SHP77 (cell line): ENCODE measurements at regions not wholly inside any gene's neighbourhood (a gene's known extent, or its start where the extent isn't known, plus 50 kb on each side); places are given as distances from the start of the nearest gene placed in this dataset.

Source experiments
- DNase-seq, 2 experiments: peaks; one replicate each; lab custom pipeline; 2025; lab: John Stamatoyannopoulos, UW

DNA sequence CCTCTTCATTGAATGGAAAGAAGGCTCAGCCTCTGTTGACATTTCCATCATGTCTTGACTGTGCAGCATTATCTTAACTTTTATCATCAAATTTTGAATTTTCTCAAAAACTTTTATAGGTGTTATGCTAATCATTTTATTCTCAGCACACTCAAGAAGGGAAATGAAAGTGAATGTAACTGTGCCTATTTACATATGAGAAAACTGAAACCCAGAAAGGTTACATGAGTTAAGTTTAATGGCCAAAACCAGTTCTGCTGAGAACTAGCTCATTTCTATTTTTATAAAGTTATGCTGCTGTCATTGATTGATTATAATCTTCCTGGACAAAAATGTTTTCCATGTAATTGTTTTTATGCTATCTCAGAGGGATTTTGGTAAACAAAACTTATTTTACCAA, 618.8 kb upstream of the NRXN1 start:
- no peak for DNase-seq

DNA sequence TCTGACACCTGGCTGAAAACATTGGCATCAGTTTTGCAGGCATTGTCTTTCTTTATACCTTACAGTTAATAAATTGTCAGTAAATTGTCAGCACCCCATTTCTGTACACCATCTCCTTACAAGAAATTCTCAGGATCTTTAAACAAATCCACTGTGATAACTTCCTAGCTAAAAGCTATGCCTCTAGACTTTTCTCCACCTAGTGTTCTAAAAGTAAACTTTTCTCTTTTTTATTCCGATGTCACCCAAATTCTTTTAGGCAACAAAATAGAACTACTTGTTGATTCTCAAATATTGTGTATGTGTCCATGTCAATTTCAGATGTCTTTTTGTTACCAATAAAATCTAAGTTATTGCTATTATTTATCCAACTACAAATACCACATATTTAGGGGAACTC, 617.4 kb upstream of the NRXN1 start:
- DNase-seq: no peak

DNA sequence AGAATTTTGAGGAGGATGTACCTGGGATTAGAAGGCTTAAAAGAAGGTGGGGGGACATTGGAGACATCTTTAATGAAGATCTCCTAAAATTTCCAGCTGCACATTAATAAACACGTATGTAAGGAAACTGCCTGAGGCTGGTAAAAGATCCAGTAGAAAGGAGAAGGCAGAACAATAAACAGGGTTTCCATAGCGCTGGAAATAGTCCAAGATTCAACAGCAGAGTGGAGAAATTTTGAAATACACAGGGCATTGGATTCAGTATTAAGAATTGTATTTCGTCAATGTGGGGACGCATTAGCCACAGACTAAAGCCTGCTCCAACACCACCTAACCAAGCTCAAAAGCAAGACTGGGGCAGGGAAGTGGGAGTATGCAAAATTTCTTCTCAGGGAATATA, 606.9 kb upstream of the NRXN1 start:
- no peak for DNase-seq

GRCh38 chr2:51633073-51633472, 601.1 kb upstream of the NRXN1 start:
- no peak for DNase-seq

- no peak for DNase-seq
Measured at GRCh38 chr2:51629406-51629805, 597.5 kb upstream of the NRXN1 start.

DNA sequence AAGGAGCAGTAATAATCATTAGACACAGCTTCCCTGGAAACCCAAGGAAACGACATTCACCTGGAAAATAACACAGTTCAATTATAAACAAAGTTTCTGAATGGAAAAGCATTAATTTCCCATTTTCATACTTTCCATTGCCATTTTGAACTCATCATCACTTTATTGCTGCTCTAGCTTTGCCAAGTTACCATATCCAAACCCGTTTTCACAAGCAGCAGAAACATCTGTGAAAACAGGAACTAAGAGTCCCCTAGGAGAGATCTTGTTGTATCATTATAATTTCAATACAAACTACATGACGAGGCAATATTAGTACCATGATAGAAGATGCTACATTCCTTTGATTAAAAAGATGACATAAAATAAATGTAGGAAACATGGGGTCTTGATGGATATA, 597.0 kb upstream of the NRXN1 start:
- DNase-seq: no peak

DNA sequence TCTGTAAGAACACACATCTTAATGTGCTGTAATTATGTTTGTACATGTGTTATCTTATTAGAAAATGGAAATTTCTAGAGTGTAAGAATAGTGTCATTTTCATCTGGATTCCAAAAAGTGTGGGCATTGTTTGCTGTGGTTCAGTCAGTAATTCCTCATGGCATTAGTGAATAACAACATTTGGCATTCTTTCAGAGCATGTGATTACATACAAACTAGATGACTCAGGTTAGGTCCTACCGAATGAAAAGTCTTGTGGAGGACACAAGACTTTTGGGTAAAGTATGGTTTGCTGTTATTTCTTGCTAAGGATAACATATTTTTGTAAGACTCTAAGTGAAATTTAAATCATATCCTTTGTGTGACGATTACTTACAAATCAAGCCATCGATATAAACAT, 593.1 kb upstream of the NRXN1 start:
- DNase-seq: no peak

- no peak for DNase-seq
Measured at GRCh38 chr2:51620796-51621195, 588.9 kb upstream of the NRXN1 start.

- DNase-seq: no peak
Measured at GRCh38 chr2:51619961-51620360, 588.0 kb upstream of the NRXN1 start.

- DNase-seq: no peak
Measured at GRCh38 chr2:51612387-51612786, 580.5 kb upstream of the NRXN1 start.

DNA sequence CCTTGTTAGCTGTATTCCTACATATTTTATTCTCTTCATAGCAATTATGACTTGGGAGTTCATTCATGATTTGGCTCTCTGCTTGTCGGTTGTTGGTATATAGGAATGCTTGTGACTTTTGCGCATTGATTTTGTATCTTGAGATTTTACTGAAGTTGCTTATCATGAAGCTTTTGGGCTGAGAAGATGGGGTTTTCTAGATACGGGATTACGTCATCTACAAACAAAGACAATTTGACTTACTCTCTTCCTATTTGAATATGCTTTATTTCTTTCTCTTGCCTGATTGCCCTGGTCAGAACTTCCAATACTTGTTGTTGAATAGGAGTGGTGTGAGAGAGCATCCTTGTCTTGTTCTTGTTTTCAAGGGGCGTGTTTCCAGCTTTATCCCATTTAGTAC, 569.8 kb upstream of the NRXN1 start:
- no peak for DNase-seq

DNA sequence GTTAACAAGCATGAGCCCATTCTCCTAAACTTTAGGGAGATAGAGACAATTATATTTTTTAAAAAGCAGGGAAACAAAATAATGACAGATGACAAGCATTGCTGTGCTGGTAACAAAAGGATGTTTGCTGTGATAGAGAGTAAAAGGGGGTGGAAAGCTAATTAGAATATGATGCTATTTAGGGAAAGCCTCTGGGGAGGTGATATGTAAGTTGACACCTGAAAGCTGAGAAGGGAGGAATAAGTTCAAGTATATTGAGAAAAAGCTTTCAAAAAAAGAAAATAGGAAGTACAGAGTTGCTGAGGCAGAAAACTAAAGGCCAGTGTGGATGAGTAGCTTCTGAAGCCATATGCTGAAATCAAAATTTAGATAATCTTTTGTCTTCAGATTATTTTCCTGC, 565.2 kb upstream of the NRXN1 start:
- no peak for DNase-seq

- no peak for DNase-seq
Measured at GRCh38 chr2:51595836-51596235, 563.9 kb upstream of the NRXN1 start.

DNA sequence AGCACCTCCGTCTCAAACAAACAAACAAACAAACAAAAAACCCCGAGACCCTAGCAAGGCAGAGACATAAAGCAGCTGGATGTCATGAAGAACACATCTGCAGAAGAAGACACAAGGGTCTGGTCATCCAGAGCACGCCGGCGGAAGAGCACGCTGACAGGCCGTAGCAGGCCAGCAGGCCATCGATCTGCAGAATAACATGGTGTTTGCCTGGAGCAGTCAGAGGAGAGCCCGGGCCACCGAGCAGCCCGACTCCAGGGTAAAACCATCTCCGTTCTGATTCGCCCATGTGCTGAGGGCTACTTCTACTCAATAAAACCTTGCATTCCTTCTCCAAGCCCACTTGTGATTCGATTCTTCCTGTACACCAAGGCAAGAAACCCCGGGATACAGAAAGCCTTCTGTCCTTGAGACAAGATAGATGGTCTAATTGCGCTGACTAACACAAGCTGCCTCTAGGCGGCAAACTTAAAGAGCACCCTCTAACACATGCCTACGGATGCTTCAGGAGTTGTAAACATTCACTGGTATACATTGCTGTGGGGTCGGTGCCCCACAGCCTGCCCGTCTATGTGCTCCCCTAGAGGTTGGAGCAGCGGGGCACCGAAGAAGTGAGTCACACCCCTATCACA, 549.8 kb upstream of the NRXN1 start:
- DNase-seq: no peak

- no peak for DNase-seq
Measured at GRCh38 chr2:51579412-51579811, 547.5 kb upstream of the NRXN1 start.

GRCh38 chr2:51575181-51575580, 543.2 kb upstream of the NRXN1 start:
- DNase-seq: no peak

DNA sequence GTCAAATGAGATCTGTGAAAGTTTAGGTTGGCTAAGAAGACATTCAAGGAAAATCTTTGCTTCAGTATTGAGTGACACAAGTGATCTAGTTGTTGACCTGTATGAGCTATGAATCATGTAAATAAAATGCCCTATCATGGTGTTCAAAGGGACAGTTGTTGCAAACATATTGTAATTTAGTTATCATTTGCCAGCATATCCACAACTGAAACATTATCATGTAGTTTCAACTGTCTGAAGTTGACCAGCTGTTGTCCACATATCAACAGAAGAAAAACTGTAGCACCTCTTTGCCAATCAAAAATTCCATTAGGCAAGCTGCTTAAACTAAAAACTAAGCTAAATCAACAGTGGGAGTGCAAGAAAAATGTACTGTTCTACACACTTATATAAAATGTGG, 527.1 kb upstream of the NRXN1 start:
- no peak for DNase-seq

DNA sequence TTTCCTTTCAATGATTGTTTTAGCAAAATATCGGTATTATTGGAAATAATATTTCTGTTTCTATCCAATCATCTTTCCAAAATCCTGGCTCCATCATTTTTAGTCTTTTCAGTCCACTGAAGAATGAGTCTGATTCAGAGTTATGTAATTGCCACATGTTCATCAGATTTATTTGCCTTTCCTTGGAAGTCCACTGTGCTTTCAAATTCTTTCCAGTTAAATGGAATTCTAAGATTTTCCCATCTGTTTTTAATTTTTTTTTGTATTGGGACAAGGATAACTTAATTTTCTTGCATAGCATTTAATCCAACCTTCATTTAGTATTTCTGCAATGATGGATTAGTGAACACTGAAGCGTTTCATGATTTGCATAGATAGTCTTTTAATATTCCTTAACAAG, 521.5 kb upstream of the NRXN1 start:
- DNase-seq: no peak

GRCh38 chr2:51535763-51536162, 503.8 kb upstream of the NRXN1 start:
- DNase-seq: no peak

DNA sequence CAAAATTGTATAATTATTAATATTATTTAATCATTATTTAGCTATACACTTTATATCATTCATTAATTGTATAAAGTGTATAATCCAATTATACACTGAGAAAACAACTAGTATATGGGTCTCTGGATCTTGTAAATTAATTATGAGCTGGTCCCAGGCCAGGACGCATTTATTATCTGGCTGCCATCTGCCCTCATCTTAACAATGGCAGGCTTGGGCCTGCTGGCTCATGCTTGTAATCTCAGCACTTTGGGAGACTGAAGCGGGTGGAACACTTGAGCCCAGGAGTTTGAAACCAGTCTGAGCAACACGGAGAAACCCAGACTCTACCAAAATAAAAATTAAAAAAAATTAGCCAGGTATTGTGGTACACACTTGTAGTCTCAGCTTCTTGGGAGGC, 502.2 kb upstream of the NRXN1 start:
- no peak for DNase-seq

- no peak for DNase-seq
Measured at GRCh38 chr2:51528156-51528555, 496.2 kb upstream of the NRXN1 start.

GRCh38 chr2:51526766-51527165, 494.8 kb upstream of the NRXN1 start:
- no peak for DNase-seq

DNA sequence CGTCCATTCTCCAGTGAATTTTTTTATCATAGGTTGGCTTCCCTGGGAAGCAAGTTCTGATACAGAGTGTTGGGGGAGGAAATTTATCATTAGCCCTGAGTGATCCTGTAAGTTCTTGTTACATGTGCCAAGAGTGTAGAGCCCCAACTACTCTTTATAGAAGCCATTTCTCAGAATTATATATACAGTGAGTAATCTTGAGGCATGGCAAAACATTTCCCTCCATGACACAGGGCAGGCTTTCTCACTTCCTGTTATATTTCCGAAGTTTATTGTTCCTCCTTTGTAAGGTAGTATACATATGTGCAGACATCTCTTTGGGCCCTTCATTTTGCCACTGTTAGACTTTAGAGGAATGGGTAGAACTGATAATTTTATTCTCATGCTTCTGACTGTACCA, 484.7 kb upstream of the NRXN1 start:
- no peak for DNase-seq

DNA sequence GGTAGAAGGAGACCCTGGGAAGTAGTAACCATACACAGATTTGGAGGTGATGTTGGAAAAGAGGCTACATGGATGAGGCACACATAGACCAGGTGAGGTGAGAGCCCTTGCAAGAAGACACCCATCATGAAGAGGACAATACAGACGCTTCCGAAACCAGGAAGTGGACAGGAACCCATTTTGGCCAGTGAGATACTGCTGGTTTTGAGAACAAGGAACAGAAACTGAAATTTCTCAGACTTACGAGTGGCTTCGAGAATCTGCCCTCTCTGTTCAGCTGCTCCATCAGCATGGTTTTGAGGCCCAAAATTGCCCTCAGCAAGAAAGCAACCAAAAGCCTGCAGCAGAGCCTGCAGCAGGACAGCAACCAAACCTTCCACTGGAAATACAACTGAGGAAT, 479.1 kb upstream of the NRXN1 start:
- DNase-seq: no peak

DNA sequence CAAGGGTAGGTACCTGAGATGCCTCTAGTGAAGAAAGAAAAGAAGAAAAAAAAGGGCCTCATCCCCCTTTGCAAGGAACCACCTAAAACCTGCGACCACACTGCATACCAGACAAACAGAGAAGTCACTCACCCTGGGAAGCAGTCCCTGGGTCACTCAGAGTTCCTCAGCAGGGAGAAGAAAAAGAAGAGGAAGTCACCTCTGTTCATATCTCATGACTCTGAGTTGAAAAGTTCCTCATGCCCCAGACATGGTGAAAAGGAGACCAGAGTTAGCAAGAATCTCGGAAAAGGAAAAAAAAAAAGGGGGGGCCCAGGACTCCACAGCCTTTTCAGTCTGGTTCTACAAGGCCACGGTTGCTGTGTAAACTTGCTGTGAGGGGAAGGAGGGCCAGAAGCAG, 478.4 kb upstream of the NRXN1 start:
- no peak for DNase-seq
